GM19099 (cell line): ENCODE measurements at regions not wholly inside any gene's neighbourhood (a gene's known extent, or its start where the extent isn't known, plus 50 kb on each side); places are given as distances from the start of the nearest gene placed in this dataset.

Source experiments
- POLR2A ChIP-seq: IDR thresholded peaks from 3 replicates; pipeline ENCODE4 v1.6.1; 2011; ENCODE audit warnings: low read depth; ENCODE audit not compliant: insufficient read length; ENCODE audit errors: extremely low read depth

DNA sequence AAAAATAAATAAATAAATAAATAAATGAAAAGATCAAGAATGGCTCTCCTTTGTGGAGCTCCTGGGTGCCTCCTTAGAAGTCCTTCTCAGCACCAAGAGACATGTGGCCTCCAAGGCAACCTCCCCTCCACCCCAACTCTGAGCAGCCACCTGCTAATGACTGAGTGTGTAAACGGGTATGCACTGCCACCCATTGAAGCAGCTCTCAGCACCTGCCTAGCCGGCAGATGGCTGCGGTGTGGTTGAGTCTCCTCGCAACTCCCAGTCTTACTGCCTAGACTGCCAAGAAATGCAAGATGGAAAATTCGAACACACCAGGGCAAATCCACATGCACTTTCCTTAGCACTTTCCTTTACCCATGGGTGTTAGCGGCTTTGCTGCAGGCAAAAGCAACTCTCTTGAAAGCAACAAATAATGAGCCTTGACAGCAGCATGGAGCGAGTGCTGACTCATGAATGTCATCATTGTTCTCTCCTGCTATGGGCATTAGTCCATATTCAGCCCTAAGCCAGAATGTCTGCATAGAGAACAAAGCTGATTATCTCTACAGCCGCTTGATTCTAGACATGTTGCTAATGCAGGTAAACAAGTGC, 913.9 kb upstream of the AUTS2 start:
- TF ChIP-seq POLR2A = no peak

DNA sequence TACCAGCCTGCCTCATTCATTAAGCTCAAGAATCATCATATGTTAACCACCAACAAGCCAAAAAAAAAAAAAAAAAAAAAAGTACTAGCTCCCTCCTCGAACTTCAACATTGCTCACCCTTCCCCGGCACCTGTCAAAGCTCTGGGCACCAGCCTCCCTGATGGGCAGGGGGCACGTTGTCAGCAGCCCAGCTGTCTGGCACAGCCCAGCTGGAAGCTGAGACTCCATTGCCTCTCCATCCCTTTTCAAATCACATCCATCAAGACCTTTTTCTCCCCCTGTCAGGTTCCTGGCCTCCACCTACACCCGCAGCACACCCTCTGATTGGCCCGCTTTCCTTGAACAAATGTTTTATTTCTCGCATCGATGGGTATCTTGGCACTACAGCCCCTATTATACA, 913.3 kb upstream of the AUTS2 start:
- TF ChIP-seq POLR2A = no peak

DNA sequence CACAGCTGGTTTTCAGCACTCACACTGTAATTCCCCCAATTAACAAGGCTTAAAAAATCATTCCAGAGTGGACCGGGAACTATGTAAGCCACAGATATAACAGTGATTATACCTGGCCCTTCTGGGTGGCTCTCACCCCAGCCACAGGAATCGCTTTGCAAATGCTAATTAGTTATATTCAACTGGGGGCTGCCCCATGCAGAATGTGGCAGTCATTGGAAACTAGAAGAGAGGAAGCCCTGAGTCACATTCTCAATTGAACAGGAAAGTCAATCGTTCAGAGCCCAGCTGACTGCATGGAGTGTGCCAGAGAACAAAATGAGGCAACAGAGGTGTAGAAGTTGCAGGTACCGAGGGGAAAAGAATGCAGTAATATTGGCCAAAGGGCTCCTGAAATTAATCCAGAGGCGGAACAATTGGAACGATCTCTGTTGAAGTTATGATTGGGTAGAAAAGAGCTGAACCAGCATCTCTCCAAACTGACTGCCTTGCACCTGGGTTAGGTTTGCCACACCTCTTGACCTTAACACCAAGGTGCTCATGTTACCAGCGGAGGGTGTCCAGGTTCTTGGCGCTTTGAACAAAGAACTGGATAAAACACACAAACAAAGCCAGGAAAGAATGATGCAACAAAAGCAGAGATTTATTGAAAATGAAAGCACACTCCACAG, 909.7 kb upstream of the AUTS2 start:
- TF ChIP-seq POLR2A = no peak

DNA sequence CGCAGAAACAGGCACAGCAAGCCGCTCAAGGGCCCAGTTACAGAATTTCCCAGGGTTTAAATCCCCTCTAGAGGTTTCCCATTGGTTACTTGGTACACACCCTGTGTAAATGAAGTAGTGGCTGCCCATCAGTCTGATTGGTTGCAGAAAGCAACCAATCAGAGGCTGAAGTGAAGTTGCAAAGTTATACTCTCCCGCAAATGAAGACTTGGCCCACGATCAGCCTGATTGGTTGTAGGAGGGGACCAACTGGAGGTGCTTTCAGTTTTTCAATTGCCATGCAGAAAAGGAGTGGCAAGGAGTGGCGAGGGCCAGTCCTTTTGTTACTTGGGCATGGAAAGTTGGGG, 909.2 kb upstream of the AUTS2 start:
- TF ChIP-seq POLR2A = no peak

DNA sequence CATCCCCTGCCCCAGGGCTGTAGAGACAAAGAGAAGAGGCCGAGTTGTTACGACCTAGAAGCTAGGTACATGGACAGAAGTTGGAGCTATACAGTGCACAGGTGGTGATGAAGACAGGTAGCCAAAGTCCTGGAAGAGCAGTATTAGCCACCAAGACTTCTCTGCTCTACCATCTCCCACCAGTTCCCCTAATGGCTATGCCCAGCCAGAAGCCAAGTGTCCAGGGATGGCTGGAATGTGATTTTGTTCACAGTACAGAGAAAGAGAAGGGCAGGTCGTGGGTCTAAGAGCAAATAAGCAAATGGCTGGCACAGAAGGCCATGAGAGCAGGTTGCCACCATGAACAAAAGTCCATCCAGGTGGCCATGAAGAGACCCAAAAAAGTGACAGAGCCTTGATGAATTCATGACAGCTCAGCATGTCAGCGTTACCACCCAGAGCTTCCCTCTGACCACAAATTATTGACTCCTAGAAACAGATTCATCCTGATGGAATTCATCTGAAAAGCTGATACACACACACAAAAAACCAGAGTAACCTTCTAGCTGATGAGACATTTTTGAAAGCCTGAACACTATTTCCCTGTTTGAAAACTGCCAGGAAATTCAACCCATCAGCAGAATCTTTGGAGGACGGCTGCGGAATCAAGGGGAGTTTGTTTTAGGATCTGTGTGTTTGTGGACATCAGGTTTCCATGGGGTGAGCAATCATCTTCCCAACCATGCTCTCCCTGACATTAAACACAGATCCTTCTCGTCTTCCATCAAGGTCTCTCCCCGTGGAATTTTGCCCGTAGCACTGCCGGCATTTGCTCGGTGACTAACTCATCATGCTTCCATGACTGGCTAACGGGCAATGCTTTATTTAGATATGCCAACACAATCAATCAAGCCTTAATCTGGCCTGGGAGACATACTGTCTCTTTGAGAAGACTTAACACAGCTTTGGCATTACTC, 906.7 kb upstream of the AUTS2 start:
- no peak for TF ChIP-seq POLR2A

DNA sequence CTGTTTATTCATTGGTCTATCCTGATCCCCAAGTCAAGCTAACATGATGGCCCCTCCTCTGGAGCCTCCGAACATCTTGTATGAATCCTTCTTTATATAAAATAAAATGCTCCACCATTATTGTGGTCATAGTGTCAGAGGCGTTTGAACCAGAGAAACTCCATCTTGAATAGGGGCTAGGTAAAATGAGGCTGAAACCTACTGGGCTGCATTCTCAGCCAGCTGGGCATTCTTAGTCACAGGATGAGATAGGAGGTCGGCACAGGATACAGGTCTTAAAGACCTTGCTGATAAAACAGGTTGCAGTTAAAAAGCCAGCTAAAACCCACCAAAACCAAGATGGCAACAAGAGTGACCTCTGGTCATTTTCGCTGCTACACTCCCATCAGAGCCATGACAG, 905.8 kb upstream of the AUTS2 start:
- TF ChIP-seq POLR2A = no peak

DNA sequence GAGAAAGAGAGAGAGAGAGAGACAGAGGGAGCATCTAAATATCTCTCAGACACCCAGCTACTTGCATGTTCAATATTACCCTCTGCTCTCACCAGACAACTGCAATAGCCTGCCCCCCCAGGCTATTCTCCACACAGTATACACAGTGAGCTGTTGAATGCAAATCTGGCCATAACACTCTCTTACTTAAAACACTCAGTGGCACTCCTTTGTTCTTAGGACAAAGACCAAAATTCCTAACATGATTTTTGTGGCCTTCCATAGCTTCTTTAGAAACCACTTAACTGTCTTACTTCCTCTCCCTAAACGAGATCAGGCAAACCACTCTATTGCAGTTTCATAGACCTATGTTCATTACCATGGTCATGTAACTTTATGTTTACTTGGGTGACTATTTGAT, 903.6 kb upstream of the AUTS2 start:
- TF ChIP-seq POLR2A = no peak

DNA sequence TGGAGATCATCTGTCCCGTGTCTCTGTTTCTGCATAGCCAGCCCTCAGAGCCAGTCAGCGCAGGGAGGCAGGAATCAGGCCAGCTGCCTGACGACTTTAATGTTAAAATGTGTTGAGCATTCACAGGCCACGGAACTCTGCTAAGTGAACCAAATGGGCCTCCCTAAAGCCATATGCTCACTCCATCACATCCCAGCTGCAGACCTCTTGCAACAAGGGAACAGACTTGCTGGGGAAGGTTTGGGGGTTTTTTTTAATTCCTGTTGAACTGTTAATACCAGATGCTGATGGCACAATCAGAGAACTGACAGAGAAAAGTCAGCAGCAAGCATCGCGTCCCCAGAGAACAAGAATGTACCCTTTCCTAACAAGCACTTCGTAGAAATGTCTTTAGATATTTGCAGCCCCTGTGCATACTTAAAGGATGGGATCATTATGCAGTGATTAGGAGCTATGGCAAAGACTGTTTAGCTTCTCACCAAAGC, 900.4 kb upstream of the AUTS2 start:
- TF ChIP-seq POLR2A = no peak

DNA sequence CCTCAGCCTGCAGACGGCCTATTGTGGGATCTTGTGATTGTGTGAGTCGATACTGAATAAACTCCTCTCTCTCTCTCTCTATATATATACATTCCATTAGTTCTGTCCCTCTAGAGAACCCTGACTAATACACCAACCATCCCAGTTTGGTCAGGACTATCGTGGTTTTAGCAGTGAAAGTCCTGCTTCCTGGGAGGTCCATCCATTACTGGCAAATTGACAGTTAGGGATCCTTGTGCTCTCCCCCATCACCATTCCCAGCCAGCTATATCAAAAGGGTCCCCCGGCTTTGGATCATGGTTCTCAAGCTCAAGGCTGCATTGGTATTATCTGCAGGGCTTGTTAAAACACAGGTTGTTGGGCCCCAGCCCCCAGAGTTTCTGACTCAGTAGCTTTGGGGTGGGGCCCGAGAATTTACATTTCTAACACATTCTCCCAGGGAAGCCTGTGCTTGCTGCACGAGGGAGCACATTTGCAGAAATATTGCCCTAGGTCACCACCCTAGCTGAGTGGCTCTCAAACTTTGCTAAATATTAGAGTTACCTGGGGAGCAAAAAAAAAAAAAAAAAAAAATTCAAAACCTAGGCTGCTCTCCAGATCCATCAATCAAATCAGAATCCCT, 899.1 kb upstream of the AUTS2 start:
- TF ChIP-seq POLR2A = no peak

DNA sequence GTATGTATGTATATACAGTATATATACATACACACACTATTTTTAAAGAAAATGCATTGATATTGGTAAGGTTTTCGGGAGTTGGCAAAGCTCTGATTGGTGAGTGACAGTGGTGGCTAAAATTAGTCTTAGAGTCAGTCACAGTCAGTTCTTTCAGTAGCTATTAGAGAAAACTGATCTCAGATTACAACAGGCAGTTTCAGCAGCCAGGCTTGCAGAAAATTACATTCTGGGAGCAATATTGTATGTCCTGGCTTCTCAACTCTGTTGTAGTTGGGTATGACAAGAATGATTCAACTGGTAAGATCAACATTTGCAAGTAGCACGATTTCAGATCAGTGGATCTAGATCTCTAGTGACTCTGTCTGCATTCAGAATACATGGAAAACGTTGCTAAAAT, 897.9 kb upstream of the AUTS2 start:
- no peak for TF ChIP-seq POLR2A

DNA sequence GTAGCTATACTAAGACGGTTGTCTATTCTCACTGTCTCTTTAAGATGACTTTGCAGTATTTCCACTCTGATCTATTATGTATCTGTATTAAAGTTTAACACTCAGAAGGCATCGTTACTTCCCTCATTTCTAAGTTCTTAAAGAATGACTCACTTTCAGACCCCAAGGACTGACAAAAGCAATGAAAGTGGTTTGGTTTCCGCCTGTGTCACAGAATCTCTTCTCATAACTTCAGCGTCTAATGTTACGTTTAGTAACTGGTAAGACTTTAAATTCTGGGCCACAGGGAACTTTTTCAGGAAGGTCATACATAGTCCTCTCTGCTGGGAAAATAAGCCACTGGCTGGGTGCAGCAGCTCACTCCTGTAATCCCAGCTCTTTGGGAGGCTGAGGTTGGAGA, 892.0 kb upstream of the AUTS2 start:
- TF ChIP-seq POLR2A = no peak

DNA sequence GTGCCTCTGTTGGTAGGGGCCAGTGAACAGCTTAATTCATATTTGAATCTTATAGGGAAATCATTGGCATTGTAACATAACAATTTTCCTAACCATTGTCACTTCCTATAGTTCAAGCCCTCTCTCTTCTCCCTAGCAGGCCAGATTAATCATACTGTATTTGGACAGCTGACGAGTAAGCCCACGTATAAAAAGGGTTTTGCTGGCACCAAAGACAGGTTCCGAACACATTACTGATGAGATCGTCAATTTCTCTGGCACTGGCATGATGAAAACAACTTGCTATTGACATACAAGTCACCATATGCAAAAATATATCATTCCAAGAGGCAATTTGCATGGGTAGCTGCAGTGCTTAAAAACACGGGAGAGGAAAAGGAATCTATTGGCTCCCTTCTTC, 891.1 kb upstream of the AUTS2 start:
- TF ChIP-seq POLR2A = no peak

DNA sequence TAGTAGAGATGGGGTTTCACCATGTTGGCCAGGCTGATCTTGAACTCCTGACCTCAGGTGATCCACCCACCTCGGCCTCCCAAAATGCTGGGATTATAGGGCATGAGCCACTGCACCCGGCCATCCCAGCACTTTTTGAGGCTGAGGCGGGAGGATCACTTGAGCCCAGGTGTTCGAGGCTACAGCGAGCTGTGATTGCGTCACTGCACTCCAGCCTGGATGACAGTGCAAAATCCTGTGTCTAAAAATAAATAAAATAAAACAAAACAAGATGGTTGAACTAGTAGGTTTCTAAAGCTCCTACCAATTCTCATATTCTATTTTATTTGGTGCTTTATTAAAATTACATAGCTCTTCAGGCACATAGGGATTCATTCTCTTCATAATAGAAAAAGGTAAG, 890.3 kb upstream of the AUTS2 start:
- TF ChIP-seq POLR2A = no peak

DNA sequence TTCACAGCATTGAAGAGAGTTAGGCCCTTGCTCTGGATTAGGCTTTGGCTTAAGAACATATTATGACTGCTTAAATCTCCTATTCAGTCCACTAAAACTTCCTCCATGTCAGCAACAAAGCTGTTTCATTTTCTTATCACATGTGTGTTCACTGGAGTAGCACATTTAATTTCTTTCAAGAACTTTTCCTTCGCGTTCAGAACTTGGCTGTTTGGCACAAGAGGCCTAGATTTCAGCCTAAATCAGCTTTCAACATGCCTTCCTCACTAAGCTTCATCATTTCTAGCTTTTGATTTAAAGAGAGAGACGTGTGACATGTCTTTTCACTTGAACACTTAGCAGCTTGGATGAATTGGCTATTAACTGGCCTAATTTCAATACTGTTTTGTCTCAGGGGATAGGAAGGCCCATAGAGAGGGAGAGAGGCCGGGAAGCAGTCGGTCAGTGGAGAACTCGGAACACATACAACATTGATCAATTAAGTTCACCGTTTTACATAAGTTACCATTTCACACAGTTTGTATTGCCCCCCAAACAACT, 885.2 kb upstream of the AUTS2 start:
- TF ChIP-seq POLR2A = no peak

DNA sequence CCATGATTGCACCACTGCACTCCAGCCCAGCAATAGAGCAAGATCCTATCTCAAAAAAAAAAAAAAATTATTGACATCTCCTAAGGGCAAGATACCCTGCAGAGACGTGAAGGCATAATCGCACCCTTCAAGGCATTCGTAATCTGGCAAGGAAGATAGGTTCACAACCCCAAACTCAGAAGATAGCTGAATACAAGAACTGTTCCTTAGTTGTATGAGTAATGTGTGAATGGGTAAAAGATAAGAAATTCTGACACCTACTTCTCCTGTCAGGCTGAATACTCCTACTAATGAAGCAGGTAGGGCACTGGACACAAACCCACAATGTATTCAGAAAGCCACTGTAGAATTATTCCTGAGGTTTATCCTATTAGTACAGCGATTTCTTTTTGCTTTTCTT, 882.4 kb upstream of the AUTS2 start:
- no peak for TF ChIP-seq POLR2A
